PC-9 (cell line): ENCODE measurements at regions not wholly inside any gene's neighbourhood (a gene's known extent, or its start where the extent isn't known, plus 50 kb on each side); places are given as distances from the start of the nearest gene placed in this dataset.

Experiments
- BruUV-seq: library from RNA; stranded (reverse); fragments of 400-500 nt; replicated peaks from 2 replicates; lab custom pipeline; 2021; lab: Mats Ljungman, UMichigan
- CTCF ChIA-PET: fragments of 300-600 bp; sonication (Branson Sonifier 250); formaldehyde crosslinking; loops from one replicate; lab custom pipeline; 2022; ENCODE audit warnings: antibody characterized with exemption; lab: Charles Lee
- POLR2A ChIA-PET: fragments of 300-600 bp; sonication (Branson Sonifier 250); formaldehyde crosslinking; loops from one replicate; lab custom pipeline; 2022; ENCODE audit warnings: antibody characterized with exemption; ENCODE audit not compliant: unreplicated experiment; lab: Charles Lee
- DNase-seq, 2 experiments: peaks; one replicate each; pipeline versions ENCODE4 v3.0.0 to v3.0.0-alpha.2; 2015 to 2022; ENCODE audit warnings: mixed read lengths in 1 of 2
- H2AFZ ChIP-seq: fragments of 200-600 bp; sonication (generic); 2 replicates; pipeline ENCODE4 v1.8.1; 2017; ENCODE audit warnings: antibody characterized with exemption
- H3F3A ChIP-seq: fragments of 200-600 bp; sonication (generic); 2 replicates; pipeline ENCODE4 v1.8.1; 2017; ENCODE audit warnings: antibody characterized with exemption, mild to moderate bottlenecking, low read depth; ENCODE audit not compliant: insufficient read depth
- H3K27ac ChIP-seq: fragments of 200-600 bp; sonication (generic); 2 replicates; pipeline ENCODE4 v1.6.1; 2016; ENCODE audit warnings: mixed run types
- H3K27me3 ChIP-seq: fragments of 200-600 bp; sonication (generic); 2 replicates; pipeline ENCODE4 v1.6.1; 2016; ENCODE audit warnings: low read depth, mixed run types; ENCODE audit not compliant: insufficient read depth
- H3K36me3 ChIP-seq: fragments of 200-600 bp; sonication (generic); 2 replicates; pipeline ENCODE4 v1.6.1; 2016; ENCODE audit warnings: low read depth, mixed run types
- H3K4me1 ChIP-seq: fragments of 200-600 bp; sonication (generic); replicated peaks from 2 replicates; pipeline ENCODE4 v1.6.1; 2016; ENCODE audit warnings: mixed run types; ENCODE audit not compliant: insufficient read depth
- H3K4me2 ChIP-seq: fragments of 200-600 bp; sonication (generic); 2 replicates; pipeline ENCODE4 v1.6.1; 2017; ENCODE audit warnings: mixed run types
- H3K4me3 ChIP-seq: fragments of 200-600 bp; sonication (generic); 2 replicates; pipeline ENCODE4 v1.6.1; 2016; ENCODE audit warnings: mixed run types
- H3K79me2 ChIP-seq: fragments of 200-600 bp; sonication (generic); 2 replicates; pipeline ENCODE4 v1.6.1; 2017; ENCODE audit warnings: low read depth, mixed run types
- H3K9me2 ChIP-seq: fragments of 200-600 bp; sonication (generic); 2 replicates; pipeline ENCODE4 v1.8.1; 2017; ENCODE audit warnings: mild to moderate bottlenecking; ENCODE audit not compliant: insufficient read depth
- H3K9me3 ChIP-seq: fragments of 200-600 bp; sonication (generic); 2 replicates; pipeline ENCODE4 v1.8.1; 2016; ENCODE audit warnings: low read depth; ENCODE audit not compliant: insufficient read depth
- H4K20me1 ChIP-seq: fragments of 200-600 bp; sonication (generic); 2 replicates; pipeline ENCODE4 v1.8.1; 2017; ENCODE audit not compliant: insufficient read depth
- EZH2 ChIP-seq: fragments of 200-600 bp; sonication (generic); IDR thresholded peaks from 2 replicates; pipeline ENCODE4 v1.8.0; 2017; ENCODE audit warnings: antibody characterized with exemption, low read depth
- intact Hi-C: fragments of 100-400 bp; cut with micrococcal nuclease; formaldehyde crosslinking; loops from one replicate; pipeline ENCODE4 v1.10.0; 2022; ENCODE audit not compliant: unreplicated experiment
- TF ChIP-seq, protein P1 (sequence below): fragments of 200-600 bp; sonication (generic); conservative IDR thresholded peaks from 2 replicates; pipeline ENCODE4 v1.6.1; 2017; ENCODE audit warnings: mixed run types, antibody characterized with exemption, mild to moderate bottlenecking, moderate library complexity

DNA sequence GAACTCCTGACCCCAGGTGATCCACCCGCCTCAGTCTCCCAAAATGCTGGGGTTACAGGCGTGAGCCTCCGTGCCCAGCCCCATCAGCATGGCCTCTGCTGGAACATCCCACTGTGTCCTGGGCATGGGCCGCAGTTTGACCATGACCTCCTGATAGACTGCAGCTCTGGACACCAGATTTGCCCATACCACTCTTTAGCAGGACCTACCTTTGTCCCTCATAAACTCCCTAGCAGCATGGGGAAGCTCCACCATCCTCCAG is 92.6 kb downstream of the MYCN start:
- no peaks in the 10 kb centered on the region for H3K9me3 ChIP-seq
- no TSS peak for BruUV-seq
- H3K27ac ChIP-seq, result no peak overlapping the region
- no peaks in the 10 kb centered on the region for H3K9me2 ChIP-seq
- DNase-seq, result no peak
- intact Hi-C loops, result no loop called here
- CTCF ChIA-PET, result no interaction called here
- POLR2A ChIA-PET, result no interaction called here
- H3K4me3 ChIP-seq, result no peak overlapping the region
- no peak overlapping the region for H3K4me2 ChIP-seq
- no peaks in the 10 kb centered on the region for H3K36me3 ChIP-seq
- no peak overlapping the region for H2AFZ ChIP-seq
- no peaks in the 10 kb centered on the region; the same call in 1 of the 2 replicates for H4K20me1 ChIP-seq
- H3K4me1 ChIP-seq, result no peaks in the 10 kb centered on the region
- H3K79me2 ChIP-seq, result no peaks in the 10 kb centered on the region
- TF ChIP-seq, protein P1, sequence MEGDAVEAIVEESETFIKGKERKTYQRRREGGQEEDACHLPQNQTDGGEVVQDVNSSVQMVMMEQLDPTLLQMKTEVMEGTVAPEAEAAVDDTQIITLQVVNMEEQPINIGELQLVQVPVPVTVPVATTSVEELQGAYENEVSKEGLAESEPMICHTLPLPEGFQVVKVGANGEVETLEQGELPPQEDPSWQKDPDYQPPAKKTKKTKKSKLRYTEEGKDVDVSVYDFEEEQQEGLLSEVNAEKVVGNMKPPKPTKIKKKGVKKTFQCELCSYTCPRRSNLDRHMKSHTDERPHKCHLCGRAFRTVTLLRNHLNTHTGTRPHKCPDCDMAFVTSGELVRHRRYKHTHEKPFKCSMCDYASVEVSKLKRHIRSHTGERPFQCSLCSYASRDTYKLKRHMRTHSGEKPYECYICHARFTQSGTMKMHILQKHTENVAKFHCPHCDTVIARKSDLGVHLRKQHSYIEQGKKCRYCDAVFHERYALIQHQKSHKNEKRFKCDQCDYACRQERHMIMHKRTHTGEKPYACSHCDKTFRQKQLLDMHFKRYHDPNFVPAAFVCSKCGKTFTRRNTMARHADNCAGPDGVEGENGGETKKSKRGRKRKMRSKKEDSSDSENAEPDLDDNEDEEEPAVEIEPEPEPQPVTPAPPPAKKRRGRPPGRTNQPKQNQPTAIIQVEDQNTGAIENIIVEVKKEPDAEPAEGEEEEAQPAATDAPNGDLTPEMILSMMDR, result no peak
- no peak for TF ChIP-seq EZH2
- H3F3A ChIP-seq, result no peaks in the 10 kb centered on the region
- H3K27me3 ChIP-seq, result peaks cover 70% of the 10 kb centered on the region

DNA sequence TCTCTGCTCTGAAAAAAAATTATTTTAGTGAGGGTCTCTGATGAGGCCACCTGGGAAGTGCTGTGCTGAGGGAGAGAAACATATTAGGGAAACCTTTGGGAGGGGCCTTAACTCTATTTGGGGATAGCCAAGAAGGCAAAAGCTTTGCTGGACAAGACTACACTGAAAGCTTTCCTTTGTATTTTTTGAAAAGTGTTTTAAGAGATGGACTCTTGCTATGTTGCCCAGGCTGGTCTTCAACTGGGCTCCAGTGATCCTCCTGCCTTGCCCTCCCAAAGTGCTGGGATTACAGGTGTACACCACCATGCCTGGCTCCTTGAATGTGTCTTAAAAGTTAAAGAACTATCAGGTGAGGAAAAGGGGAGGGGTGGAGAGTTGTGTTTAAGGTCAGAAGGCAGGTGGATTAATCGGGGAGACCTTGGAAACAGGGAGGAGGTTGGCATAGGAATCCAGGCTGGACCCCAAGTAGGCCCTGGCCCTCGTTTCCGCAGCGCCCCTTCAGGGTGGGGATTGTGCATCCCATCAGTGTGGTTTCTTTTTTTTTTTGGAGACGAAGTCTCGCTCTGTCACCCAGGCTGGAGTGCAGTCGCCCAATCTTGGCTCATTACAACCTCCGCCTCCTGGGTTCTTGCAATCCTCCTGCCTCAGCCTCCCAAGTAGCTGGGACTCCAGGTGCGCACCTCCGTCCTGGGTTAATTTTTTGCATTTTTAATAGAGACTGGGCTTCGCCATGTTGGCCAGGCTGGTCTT is 92.1 kb downstream of the MYCN start:
- no peaks in the 10 kb centered on the region for H3K36me3 ChIP-seq
- H3K9me2 ChIP-seq, result no peaks in the 10 kb centered on the region
- intact Hi-C loops, result no loop called here
- no peaks in the 10 kb centered on the region for H3K9me3 ChIP-seq
- peaks cover 65% of the 10 kb centered on the region for H3K27me3 ChIP-seq
- no peaks in the 10 kb centered on the region for H3K4me1 ChIP-seq
- no peaks in the 10 kb centered on the region for H3F3A ChIP-seq
- TF ChIP-seq, protein P1, result no peak
- no peak for TF ChIP-seq EZH2
- H3K4me3 ChIP-seq, result no peak overlapping the region
- no peak overlapping the region for H3K4me2 ChIP-seq
- CTCF ChIA-PET, result no interaction called here
- no peaks in the 10 kb centered on the region for H3K79me2 ChIP-seq
- H3K27ac ChIP-seq, result no peak overlapping the region
- H2AFZ ChIP-seq, result no peak overlapping the region
- H4K20me1 ChIP-seq, result no peaks in the 10 kb centered on the region; the same call in 1 of the 2 replicates
- DNase-seq, result no peak
- POLR2A ChIA-PET, result no interaction called here
- BruUV-seq, result no TSS peak

DNA sequence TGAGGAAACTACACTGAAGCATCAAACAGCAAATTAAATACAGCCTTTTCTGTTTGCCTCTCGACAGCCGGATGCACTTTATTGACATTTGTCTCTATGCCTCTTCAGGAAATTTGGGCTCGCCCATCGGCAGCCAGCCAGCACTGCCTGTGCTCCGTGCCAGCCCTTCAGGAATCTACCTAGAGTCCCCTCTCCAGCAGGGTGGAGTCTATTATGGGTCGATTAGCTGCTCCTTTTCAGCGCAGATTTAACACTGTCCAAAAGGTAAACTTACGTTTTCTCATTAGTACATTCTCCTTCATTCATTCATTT is 91.5 kb downstream of the MYCN start:
- Histone ChIP-seq H3K4me3 (no peak overlapping the region), H3K27me3 (peaks cover 65% of the 10 kb centered on the region), H4K20me1 (no peaks in the 10 kb centered on the region; the same call in 1 of the 2 replicates), H3K9me3 (no peaks in the 10 kb centered on the region), H3F3A (no peaks in the 10 kb centered on the region), H3K27ac (no peak overlapping the region), H3K36me3 (no peaks in the 10 kb centered on the region), H3K79me2 (no peaks in the 10 kb centered on the region), H3K9me2 (no peaks in the 10 kb centered on the region), H2AFZ (no peak overlapping the region), H3K4me1 (no peaks in the 10 kb centered on the region), H3K4me2 (no peak overlapping the region)
- ChIA-PET POLR2A (no interaction called here), CTCF (no interaction called here)
- TF ChIP-seq, protein P1, result no peak
- TF ChIP-seq EZH2, result no peak
- intact Hi-C loops, result no loop called here
- no TSS peak for BruUV-seq
- DNase-seq, result no peak
